ENCODE measurements at regions not wholly inside any gene's neighbourhood (a gene's known extent, or its start where the extent isn't known, plus 50 kb on each side); places are given as distances from the start of the nearest gene placed in this dataset.

GRCh38 chr2:228644199-228644598 is 462.7 kb upstream of the SPHKAP start:
- intact Hi-C loops (cut with DNase I): no loop called here
- ATAC-seq: no peak
- no peak for DNase-seq (ENCODE audit: missing footprints)

GRCh38 chr2:228642861-228643260 is 461.4 kb upstream of the SPHKAP start:
- ATAC-seq (no peak), DNase-seq (ENCODE audit: missing footprints) (no peak)
- intact Hi-C loops (cut with DNase I): no loop called here

- DNase-seq (ENCODE audit: missing footprints) (no peak), ATAC-seq (no peak)
- intact Hi-C loops (cut with DNase I): no loop called here
These were observed 449.3 kb upstream of the SPHKAP start for GRCh38 chr2:228630786-228631185.

- intact Hi-C loops (cut with DNase I): no loop called here
- DNase-seq (ENCODE audit: missing footprints): no peak
- no peak for ATAC-seq
These were observed 447.8 kb upstream of the SPHKAP start for GRCh38 chr2:228629251-228629650.

GRCh38 chr2:228628682-228629081 is 447.2 kb upstream of the SPHKAP start:
- ATAC-seq (no peak), DNase-seq (ENCODE audit: missing footprints) (no peak)
- intact Hi-C loops (cut with DNase I): no loop called here

GRCh38 chr2:228627510-228627909 is 446.0 kb upstream of the SPHKAP start:
- ATAC-seq (no peak), DNase-seq (ENCODE audit: missing footprints) (no peak)
- intact Hi-C loops (cut with DNase I): no loop called here

GRCh38 chr2:228625481-228625880 is 444.0 kb upstream of the SPHKAP start:
- no peak for ATAC-seq
- intact Hi-C loops (cut with DNase I): no loop called here
- no peak for DNase-seq (ENCODE audit: missing footprints)

GRCh38 chr2:228624733-228625132 is 443.2 kb upstream of the SPHKAP start:
- no peak for ATAC-seq
- intact Hi-C loops (cut with DNase I): no loop called here
- DNase-seq (ENCODE audit: missing footprints): no peak

- DNase-seq (ENCODE audit: missing footprints) (no peak), ATAC-seq (no peak)
- intact Hi-C loops (cut with DNase I): no loop called here
These were observed 434.0 kb upstream of the SPHKAP start for GRCh38 chr2:228615496-228615895.

GRCh38 chr2:228614741-228615140 is 433.3 kb upstream of the SPHKAP start:
- intact Hi-C loops (cut with DNase I): no loop called here
- no peak for DNase-seq (ENCODE audit: missing footprints)
- no peak for ATAC-seq

GRCh38 chr2:228613133-228613850 is 431.8 kb upstream of the SPHKAP start:
- intact Hi-C loops (cut with DNase I): no loop called here
- ATAC-seq: no peak

GRCh38 chr2:228611171-228611570 is 429.7 kb upstream of the SPHKAP start:
- ATAC-seq (no peak), DNase-seq (ENCODE audit: missing footprints) (no peak)
- intact Hi-C loops (cut with DNase I): no loop called here

More at GRCh38 chr2:228613133-228613850, 431.8 kb upstream of the SPHKAP start:
- no peak for DNase-seq (ENCODE audit: missing footprints)

- no peak for ATAC-seq
- DNase-seq (ENCODE audit: missing footprints): no peak
- intact Hi-C loops (cut with DNase I): no loop called here
These were observed 420.8 kb upstream of the SPHKAP start for GRCh38 chr2:228602288-228602687.

GRCh38 chr2:228600265-228600664 is 418.8 kb upstream of the SPHKAP start:
- intact Hi-C loops (cut with DNase I): no loop called here
- ATAC-seq: no peak
- DNase-seq (ENCODE audit: missing footprints): no peak

- DNase-seq (ENCODE audit: missing footprints) (no peak), ATAC-seq (no peak)
- intact Hi-C loops (cut with DNase I): no loop called here
These were observed 418.3 kb upstream of the SPHKAP start for GRCh38 chr2:228599781-228600180.

- DNase-seq (ENCODE audit: missing footprints): no peak
- intact Hi-C loops (cut with DNase I): no loop called here
- ATAC-seq: no peak
These were observed 417.8 kb upstream of the SPHKAP start for GRCh38 chr2:228599297-228599696.

- DNase-seq (ENCODE audit: missing footprints) (no peak), ATAC-seq (no peak)
- intact Hi-C loops (cut with DNase I): no loop called here
These were observed 415.5 kb upstream of the SPHKAP start for GRCh38 chr2:228597032-228597431.

GRCh38 chr2:228594012-228594411 is 412.5 kb upstream of the SPHKAP start:
- intact Hi-C loops (cut with DNase I): no loop called here
- ATAC-seq: no peak
- DNase-seq (ENCODE audit: missing footprints): no peak

- DNase-seq (ENCODE audit: missing footprints) (no peak), ATAC-seq (no peak)
- intact Hi-C loops (cut with DNase I): no loop called here
These were observed 411.4 kb upstream of the SPHKAP start for GRCh38 chr2:228592925-228593324.

GRCh38 chr2:228590681-228591080 is 409.2 kb upstream of the SPHKAP start:
- ATAC-seq: no peak
- DNase-seq (ENCODE audit: missing footprints): no peak
- intact Hi-C loops (cut with DNase I): no loop called here

GRCh38 chr2:228589115-228589514 is 407.6 kb upstream of the SPHKAP start:
- intact Hi-C loops (cut with DNase I): no loop called here
- ATAC-seq: no peak
- no peak for DNase-seq (ENCODE audit: missing footprints)

Measured in Right ventricle myocardium inferior (tissue), 1 donor.